Retinal pigment epithelial cell (primary cell): ENCODE measurements at regions not wholly inside any gene's neighbourhood (a gene's known extent, or its start where the extent isn't known, plus 50 kb on each side); places are given as distances from the start of the nearest gene placed in this dataset.

ENCODE experiments used
- DNase-seq: peaks from one replicate; pipeline ENCODE4 v3.0.0-alpha.2; 2010; ENCODE audit warnings: low read depth
- H3K4me3 ChIP-seq: 2 replicates; pipeline ENCODE4 v1.5.1; 2011; ENCODE audit warnings: mild to moderate bottlenecking, low read length, control low read depth, moderate library complexity
- TF ChIP-seq, protein P1 (sequence below): conservative IDR thresholded peaks from 2 replicates; pipeline ENCODE4 v1.5.1; 2011; ENCODE audit warnings: low read depth, low read length, control low read depth, inconsistent platforms

DNA sequence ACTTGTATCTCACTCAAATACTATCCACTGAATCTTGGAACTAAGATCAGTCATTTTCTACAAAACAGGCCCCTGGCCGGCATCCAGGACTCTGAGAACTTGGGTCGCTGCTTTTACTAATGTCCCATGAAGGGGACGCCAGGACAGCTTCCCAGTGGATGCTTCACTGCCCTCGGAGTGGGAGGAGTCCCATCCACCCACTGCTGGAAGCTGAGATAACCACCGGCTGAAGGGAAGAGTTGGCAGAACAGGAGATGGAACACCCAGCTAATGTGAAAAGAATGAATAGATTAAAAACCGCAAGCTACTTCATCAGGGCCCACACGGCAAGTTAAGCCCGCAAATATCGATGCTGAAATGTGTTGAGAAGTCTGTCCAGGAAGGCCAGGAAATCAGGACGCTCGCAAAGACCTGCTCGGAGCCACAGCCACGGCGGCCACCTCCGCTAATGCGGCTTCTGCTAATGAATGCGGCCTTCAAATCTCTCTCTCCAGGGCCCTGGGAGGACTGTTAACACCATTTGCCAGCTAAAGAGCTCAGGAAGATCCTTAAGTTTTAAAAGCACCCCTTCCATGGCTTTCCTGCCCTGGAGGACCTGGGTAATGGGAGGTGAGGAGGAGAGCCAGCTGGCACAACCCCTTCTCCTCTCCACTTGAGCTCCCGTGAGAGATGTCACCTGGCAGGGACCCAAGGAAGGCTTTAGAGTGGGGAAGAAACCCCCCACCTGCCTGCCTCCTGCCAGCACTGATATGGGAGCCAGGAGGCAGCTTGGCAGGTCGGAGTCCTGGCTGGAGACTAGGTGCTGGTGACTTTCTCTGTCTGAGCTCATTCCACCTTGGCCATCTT lies 226.6 kb upstream of the RPL38 start:
- TF ChIP-seq, protein P1, sequence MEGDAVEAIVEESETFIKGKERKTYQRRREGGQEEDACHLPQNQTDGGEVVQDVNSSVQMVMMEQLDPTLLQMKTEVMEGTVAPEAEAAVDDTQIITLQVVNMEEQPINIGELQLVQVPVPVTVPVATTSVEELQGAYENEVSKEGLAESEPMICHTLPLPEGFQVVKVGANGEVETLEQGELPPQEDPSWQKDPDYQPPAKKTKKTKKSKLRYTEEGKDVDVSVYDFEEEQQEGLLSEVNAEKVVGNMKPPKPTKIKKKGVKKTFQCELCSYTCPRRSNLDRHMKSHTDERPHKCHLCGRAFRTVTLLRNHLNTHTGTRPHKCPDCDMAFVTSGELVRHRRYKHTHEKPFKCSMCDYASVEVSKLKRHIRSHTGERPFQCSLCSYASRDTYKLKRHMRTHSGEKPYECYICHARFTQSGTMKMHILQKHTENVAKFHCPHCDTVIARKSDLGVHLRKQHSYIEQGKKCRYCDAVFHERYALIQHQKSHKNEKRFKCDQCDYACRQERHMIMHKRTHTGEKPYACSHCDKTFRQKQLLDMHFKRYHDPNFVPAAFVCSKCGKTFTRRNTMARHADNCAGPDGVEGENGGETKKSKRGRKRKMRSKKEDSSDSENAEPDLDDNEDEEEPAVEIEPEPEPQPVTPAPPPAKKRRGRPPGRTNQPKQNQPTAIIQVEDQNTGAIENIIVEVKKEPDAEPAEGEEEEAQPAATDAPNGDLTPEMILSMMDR, result no peak

DNA sequence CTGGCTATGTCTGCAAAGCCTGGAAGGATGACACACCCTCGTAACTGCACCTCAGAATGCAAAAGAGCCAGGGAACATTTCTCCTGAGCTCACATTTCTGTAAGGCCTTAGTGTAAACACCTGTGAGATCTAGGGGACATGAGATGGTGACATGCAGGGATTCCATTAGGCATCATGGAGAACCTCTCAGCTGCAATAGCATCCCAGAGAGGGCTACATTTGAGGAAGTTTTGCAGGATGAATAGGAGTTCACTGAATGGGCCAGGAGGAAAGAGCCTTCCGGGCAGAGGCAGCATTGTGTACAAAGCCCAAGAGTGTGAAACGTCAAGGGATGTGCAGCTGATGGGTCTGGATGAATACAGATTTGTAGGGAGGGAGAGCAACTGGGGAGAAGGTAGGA lies 223.0 kb upstream of the RPL38 start:
- H3K4me3 ChIP-seq, result no peak overlapping the region
- DNase-seq, result no peak
- TF ChIP-seq, protein P1, result no peak

More for the DNA sequence above, 226.6 kb upstream of the RPL38 start:
- no peak for DNase-seq
- no peak overlapping the region for H3K4me3 ChIP-seq

DNA sequence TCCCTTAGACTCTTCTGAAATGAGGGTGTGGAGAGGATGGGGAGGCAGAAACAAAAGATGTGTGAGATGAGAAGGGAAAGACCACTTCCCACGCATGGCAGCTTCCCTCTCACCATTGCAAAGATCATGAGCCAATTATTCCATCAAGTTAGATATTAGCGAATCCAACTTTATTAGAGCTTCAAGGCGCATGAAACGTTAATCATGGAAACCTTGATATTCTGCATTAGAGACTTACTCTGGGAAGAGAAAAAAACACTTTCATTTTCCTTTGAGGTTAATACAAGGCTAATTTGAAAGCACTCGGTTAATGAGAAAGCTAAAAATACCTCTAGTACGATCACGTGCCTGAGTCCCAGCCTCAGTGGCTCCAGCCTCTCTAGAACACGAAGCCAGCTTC lies 220.6 kb upstream of the RPL38 start:
- TF ChIP-seq, protein P1, result no peak
- H3K4me3 ChIP-seq, result no peak overlapping the region
- no peak for DNase-seq

DNA sequence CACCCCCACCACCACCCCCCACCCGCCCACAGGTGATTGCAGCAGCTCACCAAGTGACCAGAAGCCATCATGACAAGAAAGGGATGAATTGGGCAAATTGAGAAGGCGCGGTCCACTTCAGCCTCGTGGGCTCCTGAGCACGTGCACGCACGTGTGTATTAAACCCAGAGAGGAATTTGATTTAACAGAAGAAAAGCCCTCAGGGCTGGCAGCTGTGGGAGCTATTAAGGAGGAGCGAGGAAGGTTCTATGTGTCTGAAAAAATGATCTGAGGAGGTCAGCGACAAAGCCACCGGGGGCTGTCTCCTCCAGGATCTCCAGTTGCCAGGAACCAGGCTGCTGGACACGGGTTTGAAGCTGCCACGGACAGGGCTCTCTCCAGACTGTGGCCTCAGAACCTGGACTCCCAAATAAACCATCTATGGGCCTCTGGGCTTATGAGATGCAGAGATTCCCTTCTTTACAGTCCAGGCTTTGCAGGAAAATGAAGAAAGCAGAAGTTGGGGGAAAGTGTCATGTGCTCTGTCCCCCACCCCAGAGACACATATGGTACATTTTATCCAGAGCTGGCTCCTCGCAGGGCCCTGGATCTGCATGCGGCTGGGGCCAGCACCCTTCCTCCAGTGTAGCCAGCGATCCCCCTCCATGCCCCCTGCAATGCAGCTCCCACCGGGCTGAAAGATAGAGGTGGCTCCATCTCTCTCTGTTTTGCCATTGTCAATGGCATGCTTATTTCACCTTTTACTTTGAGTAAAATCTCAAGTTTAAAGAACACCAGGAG lies 219.7 kb upstream of the RPL38 start:
- no peak for DNase-seq
- TF ChIP-seq, protein P1, result no peak
- no peak overlapping the region for H3K4me3 ChIP-seq

DNA sequence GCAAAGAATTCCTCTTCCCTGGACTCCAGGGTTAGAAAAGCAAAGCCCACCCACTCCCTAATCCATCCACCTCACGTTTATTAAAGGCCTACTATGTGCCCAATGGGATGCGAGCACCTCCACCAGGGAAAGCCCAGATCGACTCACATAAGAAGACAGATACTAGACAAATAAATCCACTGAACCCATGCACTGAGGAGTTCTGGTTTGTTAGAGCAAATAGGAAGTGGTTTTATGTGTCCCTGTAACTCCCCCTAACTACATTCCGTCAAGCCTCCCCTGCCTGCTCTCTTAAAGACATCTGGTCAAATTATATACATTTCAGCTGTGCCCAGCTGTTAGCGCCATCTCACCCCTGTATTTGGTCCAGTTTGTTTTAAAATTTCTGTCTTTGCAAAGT lies 218.5 kb upstream of the RPL38 start:
- no peak for DNase-seq
- TF ChIP-seq, protein P1, result no peak

DNA sequence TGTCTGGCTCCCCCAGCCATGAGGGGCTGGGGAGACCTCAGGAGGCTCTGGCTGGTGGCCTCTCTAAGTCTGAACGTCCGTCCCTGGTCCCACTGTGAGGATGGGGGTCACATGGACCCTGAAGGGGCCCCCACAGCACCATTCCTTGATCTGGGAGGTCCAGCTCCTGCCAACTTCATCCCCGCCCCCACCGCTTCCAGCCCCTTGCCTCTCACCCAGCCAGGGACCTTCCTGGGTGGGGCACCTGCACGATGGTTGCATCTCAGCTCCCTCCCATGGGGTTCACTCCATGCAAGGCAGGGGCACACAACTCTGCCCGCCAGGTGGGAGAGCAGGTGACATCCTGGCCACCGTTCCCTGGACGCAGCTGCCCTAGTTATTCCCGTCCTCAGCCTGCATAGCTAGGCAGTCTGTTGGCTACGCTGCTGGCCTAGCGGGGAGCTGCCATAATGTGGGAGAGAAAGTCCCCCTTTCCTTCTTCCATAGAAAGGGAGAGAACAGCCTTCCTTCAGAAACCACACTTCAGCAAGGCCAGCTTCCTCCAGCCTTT lies 217.9 kb upstream of the RPL38 start:
- TF ChIP-seq, protein P1, result no peak
- DNase-seq, result no peak
- no peak overlapping the region for H3K4me3 ChIP-seq

More for the DNA sequence above, 218.5 kb upstream of the RPL38 start:
- H3K4me3 ChIP-seq, result no peak overlapping the region
